ENCODE measurements at regions not wholly inside any gene's neighbourhood (a gene's known extent, or its start where the extent isn't known, plus 50 kb on each side); places are given as distances from the start of the nearest gene placed in this dataset.
A peak's percentile ranks its signal among the peaks of the same experiment; 100 is the strongest.

DNA sequence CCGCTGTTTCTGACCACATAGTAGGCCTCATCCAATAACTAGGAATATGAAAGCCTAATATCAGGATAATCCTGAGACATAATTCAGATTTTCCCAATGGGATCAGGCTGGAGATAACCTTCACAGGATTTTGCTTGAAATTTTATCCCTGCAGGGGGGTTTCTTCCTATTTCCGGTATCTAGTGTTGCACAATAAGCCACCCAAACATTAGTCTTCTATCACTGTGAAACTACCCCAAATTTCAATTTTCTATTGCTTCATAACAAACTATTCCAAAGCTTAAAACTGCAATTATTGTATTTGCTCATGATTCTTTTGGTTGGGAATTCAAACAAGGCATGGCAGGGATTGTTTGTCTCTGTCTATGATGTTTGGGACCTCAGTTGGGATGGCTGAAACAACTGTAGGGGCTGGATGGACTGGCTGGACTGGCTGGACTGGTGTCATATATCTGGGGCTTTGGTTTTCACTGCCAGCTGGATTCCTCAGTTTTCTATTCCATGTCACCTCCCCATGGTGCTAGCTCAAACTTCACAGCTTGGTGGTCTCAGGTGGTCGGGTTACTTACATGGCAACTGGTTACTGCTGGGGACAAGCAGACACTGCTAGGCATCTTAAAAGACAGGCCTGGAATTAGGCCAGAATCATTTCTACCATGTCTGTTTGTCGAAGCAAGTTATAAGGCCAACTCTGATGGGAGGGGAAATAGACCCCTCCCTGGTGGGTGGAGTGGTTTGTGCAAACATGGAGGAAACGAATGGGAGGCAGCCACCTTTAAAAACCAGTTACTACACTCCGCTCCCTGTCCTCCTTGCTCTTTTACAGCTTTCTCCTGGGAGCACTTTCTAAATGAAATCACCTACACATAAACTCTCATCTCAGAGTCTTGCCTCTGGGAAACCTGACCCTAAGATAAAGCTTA is 88.2 kb upstream of the STT3B start:
- H3K4me3 ChIP-seq: no peak overlapping the region
- peak overlapping the region in 1 of 2 donors; percentile 3 for H3K27ac ChIP-seq
- no peaks in the 10 kb centered on the region for H3K36me3 ChIP-seq
- TF ChIP-seq, protein P1, sequence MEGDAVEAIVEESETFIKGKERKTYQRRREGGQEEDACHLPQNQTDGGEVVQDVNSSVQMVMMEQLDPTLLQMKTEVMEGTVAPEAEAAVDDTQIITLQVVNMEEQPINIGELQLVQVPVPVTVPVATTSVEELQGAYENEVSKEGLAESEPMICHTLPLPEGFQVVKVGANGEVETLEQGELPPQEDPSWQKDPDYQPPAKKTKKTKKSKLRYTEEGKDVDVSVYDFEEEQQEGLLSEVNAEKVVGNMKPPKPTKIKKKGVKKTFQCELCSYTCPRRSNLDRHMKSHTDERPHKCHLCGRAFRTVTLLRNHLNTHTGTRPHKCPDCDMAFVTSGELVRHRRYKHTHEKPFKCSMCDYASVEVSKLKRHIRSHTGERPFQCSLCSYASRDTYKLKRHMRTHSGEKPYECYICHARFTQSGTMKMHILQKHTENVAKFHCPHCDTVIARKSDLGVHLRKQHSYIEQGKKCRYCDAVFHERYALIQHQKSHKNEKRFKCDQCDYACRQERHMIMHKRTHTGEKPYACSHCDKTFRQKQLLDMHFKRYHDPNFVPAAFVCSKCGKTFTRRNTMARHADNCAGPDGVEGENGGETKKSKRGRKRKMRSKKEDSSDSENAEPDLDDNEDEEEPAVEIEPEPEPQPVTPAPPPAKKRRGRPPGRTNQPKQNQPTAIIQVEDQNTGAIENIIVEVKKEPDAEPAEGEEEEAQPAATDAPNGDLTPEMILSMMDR (IDR thresholded peaks at IDR 0.05): no peak
- TF ChIP-seq POLR2A (IDR thresholded peaks at IDR 0.05) (no peak), POLR2AphosphoS5 (IDR thresholded peaks at IDR 0.05) (no peak)
- no peaks in the 10 kb centered on the region for H3K9me3 ChIP-seq
- no peaks in the 10 kb centered on the region for H3K27me3 ChIP-seq
- H3K4me1 ChIP-seq: no peaks in the 10 kb centered on the region
- DNase-seq (ENCODE audit: low spot score in 2 of 2): no peak
- intact Hi-C loops (cut with DNase I; ENCODE audit: low total_unique reads): no loop called here

GRCh38 chr3:31445701-31446100 is 87.0 kb upstream of the STT3B start:
- Histone ChIP-seq H3K27ac (no peak overlapping the region), H3K4me1 (no peaks in the 10 kb centered on the region), H3K27me3 (no peaks in the 10 kb centered on the region), H3K9me3 (no peaks in the 10 kb centered on the region), H3K4me3 (no peak overlapping the region), H3K36me3 (no peaks in the 10 kb centered on the region)
- TF ChIP-seq, protein P1 (IDR thresholded peaks at IDR 0.05): no peak
- no peak for TF ChIP-seq POLR2A (IDR thresholded peaks at IDR 0.05)
- no peak for TF ChIP-seq POLR2AphosphoS5 (IDR thresholded peaks at IDR 0.05)
- intact Hi-C loops (cut with DNase I; ENCODE audit: low total_unique reads): no loop called here
- no peak for DNase-seq (ENCODE audit: low spot score in 2 of 2)

DNA sequence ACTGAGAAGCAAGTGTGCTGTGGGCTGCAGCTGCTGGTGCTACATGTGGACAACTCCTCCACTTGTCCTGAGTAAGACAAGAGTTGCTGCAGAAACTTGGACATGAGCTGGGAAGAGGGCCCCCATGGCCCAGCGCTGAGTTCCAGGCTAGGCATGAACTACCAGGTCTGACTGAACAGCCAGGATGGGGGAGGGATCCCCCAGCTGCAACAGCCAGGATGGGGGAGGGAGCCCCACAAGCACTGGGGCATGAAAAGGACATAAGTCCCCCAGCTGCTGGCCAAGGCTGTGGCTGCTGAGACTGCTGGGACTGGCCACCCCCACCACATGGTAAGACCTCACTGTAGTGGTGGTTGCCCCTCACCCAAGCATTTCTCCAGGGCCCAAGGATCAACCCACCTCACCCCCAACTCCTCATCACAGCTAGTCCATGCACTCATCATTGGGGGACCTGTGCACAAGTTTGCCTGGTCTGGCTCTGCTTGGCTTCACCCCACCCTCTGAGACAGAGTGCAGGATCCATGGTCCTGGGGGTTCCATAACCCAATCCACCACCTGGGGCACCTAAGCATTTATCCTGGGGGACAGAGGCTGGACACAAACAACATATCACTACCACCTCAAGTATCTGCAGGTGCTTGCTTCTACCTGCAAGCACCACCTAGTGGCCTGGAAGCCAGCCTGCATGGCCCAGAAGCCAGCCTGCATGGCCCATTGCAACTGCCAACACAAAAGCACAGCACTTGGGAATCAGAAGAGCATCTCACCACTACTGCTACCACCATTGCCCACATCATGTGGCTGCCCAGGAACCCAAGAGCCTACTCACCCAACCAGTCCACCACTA is 84.5 kb upstream of the STT3B start:
- Histone ChIP-seq H3K4me3 (no peak overlapping the region), H3K4me1 (no peaks in the 10 kb centered on the region), H3K9me3 (no peaks in the 10 kb centered on the region), H3K36me3 (no peaks in the 10 kb centered on the region), H3K27ac (no peak overlapping the region), H3K27me3 (no peaks in the 10 kb centered on the region)
- TF ChIP-seq POLR2AphosphoS5 (IDR thresholded peaks at IDR 0.05) (no peak), POLR2A (IDR thresholded peaks at IDR 0.05) (no peak)
- TF ChIP-seq, protein P1 (IDR thresholded peaks at IDR 0.05): no peak
- intact Hi-C loops (cut with DNase I; ENCODE audit: low total_unique reads): no loop called here
- no peak for DNase-seq (ENCODE audit: low spot score in 2 of 2)

DNA sequence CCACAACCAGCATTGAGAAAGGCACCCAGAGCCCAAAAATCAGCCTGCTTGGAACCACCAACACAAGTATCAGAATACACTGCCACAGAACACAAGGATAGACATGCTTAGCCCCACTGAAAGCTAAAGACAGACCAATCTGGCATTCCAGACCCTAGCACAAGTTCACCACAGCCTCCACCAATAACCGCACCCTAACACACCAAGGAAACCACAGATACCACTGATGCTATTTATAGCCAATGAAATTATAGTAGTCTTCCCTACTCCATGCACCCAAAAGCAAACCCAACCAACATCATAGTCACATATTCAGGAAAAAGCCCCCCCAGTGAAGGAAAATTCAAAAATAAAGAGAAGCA is 83.9 kb upstream of the STT3B start:
- no peaks in the 10 kb centered on the region for H3K9me3 ChIP-seq
- H3K4me1 ChIP-seq: no peaks in the 10 kb centered on the region
- H3K27ac ChIP-seq: no peak overlapping the region
- no peaks in the 10 kb centered on the region for H3K27me3 ChIP-seq
- no peak for DNase-seq (ENCODE audit: low spot score in 2 of 2)
- no peak overlapping the region for H3K4me3 ChIP-seq
- intact Hi-C loops (cut with DNase I; ENCODE audit: low total_unique reads): no loop called here
- TF ChIP-seq, protein P1 (IDR thresholded peaks at IDR 0.05): no peak
- no peak for TF ChIP-seq POLR2A (IDR thresholded peaks at IDR 0.05)
- no peak for TF ChIP-seq POLR2AphosphoS5 (IDR thresholded peaks at IDR 0.05)
- no peaks in the 10 kb centered on the region for H3K36me3 ChIP-seq

- no peaks in the 10 kb centered on the region for H3K4me1 ChIP-seq
- intact Hi-C loops (cut with DNase I; ENCODE audit: low total_unique reads): no loop called here
- no peak overlapping the region for H3K27ac ChIP-seq
- H3K27me3 ChIP-seq: no peaks in the 10 kb centered on the region
- H3K36me3 ChIP-seq: no peaks in the 10 kb centered on the region
- no peak for DNase-seq (ENCODE audit: low spot score in 2 of 2)
- H3K4me3 ChIP-seq: no peak overlapping the region
- TF ChIP-seq POLR2AphosphoS5 (IDR thresholded peaks at IDR 0.05): no peak
- no peak for TF ChIP-seq POLR2A (IDR thresholded peaks at IDR 0.05)
- TF ChIP-seq, protein P1 (IDR thresholded peaks at IDR 0.05): no peak
- H3K9me3 ChIP-seq: no peaks in the 10 kb centered on the region
Observed at GRCh38 chr3:31449318-31449717, 83.4 kb upstream of the STT3B start.

All from breast epithelium (tissue), 4 donors.